Activated naive CD4-positive, alpha-beta T cell treated with anti-CD3 and anti-CD28 coated beads, Interleukin-2, amount 10 ng/mL, durations not matched to agents 7 days and 5 days (primary cell): ENCODE measurements at regions not wholly inside any gene's neighbourhood (a gene's known extent, or its start where the extent isn't known, plus 50 kb on each side); places are given as distances from the start of the nearest gene placed in this dataset.
"Not testable (repeated sequence)": the region's sequence is repeated elsewhere in the genome, so short reads cannot be mapped to it uniquely, and the experiment has no call there.

ENCODE experiments used
- CTCF ChIA-PET: fragments of 350-600 bp; sonication (Branson Sonifier 250); formaldehyde crosslinking; loops from one replicate; lab custom pipeline; 2021; ENCODE audit warnings: antibody characterized with exemption; lab: Charles Lee
- DNase-seq: peaks from one replicate; pipeline ENCODE4 v3.0.0-alpha.2; 2020
- H3K27ac Mint-ChIP-seq: one replicate; pipeline ENCODE4 v1.8.0; 2021; ENCODE audit warnings: mild to moderate bottlenecking, moderate library complexity, mixed read lengths
- H3K27me3 Mint-ChIP-seq: one replicate; pipeline ENCODE4 v1.8.0; 2021; ENCODE audit warnings: mild to moderate bottlenecking, mixed read lengths
- H3K36me3 Mint-ChIP-seq: one replicate; pipeline ENCODE4 v1.8.0; 2021; ENCODE audit warnings: mixed read lengths
- H3K4me1 Mint-ChIP-seq: one replicate; pipeline ENCODE4 v1.8.0; 2021; ENCODE audit warnings: mixed read lengths
- H3K4me3 Mint-ChIP-seq: one replicate; pipeline ENCODE4 v1.8.0; 2021; ENCODE audit warnings: mild to moderate bottlenecking, moderate library complexity, mixed read lengths
- H3K9me3 Mint-ChIP-seq: one replicate; pipeline ENCODE4 v1.8.0; 2021; ENCODE audit warnings: mixed read lengths

DNA sequence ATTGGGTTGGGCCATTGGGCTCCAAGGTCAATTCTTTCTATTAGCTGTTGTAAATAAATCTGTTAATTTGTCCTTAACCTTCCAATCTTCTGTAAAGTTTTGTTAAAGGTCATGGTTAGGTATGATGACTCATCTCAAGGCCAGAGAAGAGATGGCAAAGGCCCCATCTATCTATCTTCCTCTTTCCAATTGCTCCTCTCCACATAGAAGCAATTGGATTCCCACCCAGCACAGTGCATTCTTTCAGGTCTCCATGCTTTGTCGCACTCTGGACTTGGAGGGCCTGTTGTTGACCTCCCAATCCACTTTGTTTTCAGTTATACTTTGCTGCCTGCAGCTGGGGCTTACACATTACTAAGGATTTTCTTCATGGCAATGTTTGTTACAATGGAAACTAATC is 118.5 kb downstream of the MFAP3L start:
- Mint-ChIP-seq H3K9me3 (no peaks in the 10 kb centered on the region), H3K4me1 (no peaks in the 10 kb centered on the region), H3K27me3 (no peaks in the 10 kb centered on the region), H3K4me3 (no peak overlapping the region), H3K36me3 (no peaks in the 10 kb centered on the region), H3K27ac (no peak overlapping the region)
- CTCF ChIA-PET = no interaction called here
- DNase-seq = no peak

DNA sequence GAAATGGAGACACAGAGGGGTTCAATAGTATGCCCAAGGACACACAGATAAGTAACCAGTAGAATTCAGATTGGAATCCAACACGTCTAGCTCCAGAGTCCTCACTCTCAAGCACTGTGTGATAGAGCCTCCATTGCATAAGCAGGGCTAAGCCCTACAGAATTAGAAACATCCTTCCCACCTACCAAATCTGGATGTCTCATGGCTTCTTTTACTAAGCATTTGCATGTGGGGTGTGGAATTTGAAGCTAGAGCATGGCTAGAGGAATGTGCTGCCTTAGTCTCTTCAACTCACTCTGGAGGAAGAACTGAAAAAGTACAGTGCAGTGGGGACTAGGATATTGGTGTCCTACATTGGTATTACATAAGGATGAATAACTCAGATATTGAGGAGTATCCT is 119.4 kb downstream of the MFAP3L start:
- no peak for DNase-seq
- H3K9me3 Mint-ChIP-seq = no peaks in the 10 kb centered on the region
- no peak overlapping the region for H3K4me3 Mint-ChIP-seq
- H3K36me3 Mint-ChIP-seq = no peaks in the 10 kb centered on the region
- H3K4me1 Mint-ChIP-seq = no peaks in the 10 kb centered on the region
- no peak overlapping the region for H3K27ac Mint-ChIP-seq
- CTCF ChIA-PET = no interaction called here
- H3K27me3 Mint-ChIP-seq = no peaks in the 10 kb centered on the region

DNA sequence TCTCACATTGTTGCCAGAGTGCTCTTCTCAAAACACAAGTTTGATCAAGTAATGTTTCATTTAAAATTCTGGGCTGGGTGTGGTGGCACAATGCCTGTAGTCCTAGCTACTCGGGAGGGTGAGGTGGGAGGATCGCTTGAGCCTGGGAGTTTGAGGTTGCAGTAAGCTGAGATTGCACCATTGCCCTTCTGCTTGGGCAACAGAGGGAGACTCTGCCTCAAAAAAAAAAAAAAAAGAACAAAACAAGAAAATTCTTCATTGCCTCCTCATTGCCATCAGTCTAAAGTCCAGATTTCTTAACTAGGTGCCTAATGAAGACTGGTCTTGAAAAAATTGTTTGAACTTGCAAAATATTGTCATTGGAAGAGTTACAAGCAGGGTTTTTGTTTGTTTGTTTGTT is 120.1 kb downstream of the MFAP3L start:
- H3K27ac Mint-ChIP-seq = no peak overlapping the region
- H3K27me3 Mint-ChIP-seq = no peaks in the 10 kb centered on the region
- no peak for DNase-seq
- H3K4me3 Mint-ChIP-seq = no peak overlapping the region
- H3K4me1 Mint-ChIP-seq = no peaks in the 10 kb centered on the region
- H3K9me3 Mint-ChIP-seq = no peaks in the 10 kb centered on the region
- CTCF ChIA-PET = no interaction called here
- no peaks in the 10 kb centered on the region for H3K36me3 Mint-ChIP-seq

DNA sequence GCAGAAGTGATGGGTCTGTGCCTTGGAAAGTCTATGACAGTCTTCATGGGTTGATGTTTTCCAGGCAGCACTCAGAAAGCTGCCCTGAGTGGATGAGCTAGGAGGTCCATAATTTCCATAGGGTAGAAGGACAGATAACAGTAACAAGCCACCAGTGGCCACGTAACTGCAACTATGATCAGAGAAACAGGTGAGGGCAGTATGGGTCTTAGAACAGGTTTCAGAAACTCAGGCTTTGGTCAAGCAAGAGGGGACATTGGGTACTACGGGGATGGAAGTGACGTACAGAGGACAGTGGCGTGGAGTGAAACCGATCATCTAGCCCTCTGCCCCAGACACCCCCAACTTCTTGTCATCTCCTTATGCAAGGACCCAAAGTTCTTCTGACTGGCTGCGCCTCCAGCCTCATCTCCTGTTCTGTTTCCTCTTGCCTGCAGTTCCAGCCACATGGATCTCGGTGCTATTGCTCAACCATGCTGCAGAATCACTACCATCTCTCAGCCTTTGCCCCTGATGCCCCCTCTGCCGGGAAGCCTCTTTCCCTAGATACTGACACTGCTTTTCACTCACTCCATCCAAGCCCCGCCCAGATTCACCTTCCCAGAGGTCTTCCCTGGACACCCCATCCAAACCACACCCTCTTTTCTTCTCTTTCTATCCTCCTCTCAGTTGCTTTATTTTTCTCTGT is 123.4 kb downstream of the MFAP3L start:
- Mint-ChIP-seq H3K4me1 (no peaks in the 10 kb centered on the region), H3K36me3 (no peaks in the 10 kb centered on the region), H3K27ac (no peak overlapping the region), H3K27me3 (no peaks in the 10 kb centered on the region), H3K4me3 (no peak overlapping the region), H3K9me3 (no peaks in the 10 kb centered on the region)
- CTCF ChIA-PET = no interaction called here
- no peak for DNase-seq

DNA sequence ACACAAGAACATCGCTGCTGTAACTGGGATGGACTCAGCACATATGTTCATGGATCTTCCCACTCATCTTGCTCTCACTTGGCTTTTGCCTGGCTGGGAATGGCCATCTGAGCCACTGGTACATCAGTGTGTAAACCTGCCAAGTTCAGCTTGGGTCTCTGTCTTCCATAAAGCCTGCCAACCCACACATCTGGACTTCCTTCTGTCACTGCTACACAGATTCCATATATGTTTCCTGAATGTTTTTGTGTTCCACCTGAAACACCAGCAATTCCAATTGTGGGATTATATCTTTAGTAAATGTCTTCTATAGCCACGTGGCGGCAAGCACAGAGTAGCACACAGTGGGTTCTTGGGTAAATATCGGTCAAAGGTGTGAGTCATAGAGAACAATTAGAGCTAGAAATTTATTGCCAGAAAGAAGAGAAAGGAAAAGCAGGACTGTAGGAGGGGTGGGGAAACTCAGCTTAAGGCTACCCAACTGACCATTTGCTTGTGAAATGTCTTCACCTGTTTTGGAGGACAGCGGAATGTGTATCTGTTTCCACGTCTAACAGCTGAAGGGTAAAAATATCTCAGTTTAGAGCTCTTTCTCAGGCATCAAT is 125.9 kb downstream of the MFAP3L start:
- H3K4me3 Mint-ChIP-seq = no peak overlapping the region
- no peaks in the 10 kb centered on the region for H3K27me3 Mint-ChIP-seq
- H3K9me3 Mint-ChIP-seq = no peaks in the 10 kb centered on the region
- DNase-seq = no peak
- CTCF ChIA-PET = no interaction called here
- H3K36me3 Mint-ChIP-seq = no peaks in the 10 kb centered on the region
- H3K27ac Mint-ChIP-seq = no peak overlapping the region
- no peaks in the 10 kb centered on the region for H3K4me1 Mint-ChIP-seq

DNA sequence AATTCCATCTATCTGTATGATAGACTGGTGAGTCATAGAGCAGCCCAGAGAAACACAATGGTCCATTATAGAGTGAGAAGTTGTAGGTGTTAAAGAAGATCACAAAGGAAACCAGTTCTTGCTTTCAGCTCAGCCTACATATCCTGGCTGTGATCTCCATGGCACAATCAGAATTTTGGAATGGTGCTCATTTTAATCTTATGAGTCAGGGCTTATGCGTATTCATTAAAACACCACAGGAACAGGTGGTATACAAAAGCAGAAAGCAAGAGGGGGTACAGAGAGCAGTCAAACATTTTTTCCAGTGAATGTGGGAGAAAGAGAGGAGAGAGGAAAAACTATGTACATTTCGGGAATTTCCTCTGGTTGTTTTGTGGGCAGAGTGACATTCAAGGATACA is 126.9 kb downstream of the MFAP3L start:
- Mint-ChIP-seq H3K27ac (no peak overlapping the region), H3K4me3 (no peak overlapping the region), H3K36me3 (no peaks in the 10 kb centered on the region), H3K9me3 (no peaks in the 10 kb centered on the region), H3K4me1 (no peaks in the 10 kb centered on the region), H3K27me3 (no peaks in the 10 kb centered on the region)
- CTCF ChIA-PET = no interaction called here
- DNase-seq = no peak

DNA sequence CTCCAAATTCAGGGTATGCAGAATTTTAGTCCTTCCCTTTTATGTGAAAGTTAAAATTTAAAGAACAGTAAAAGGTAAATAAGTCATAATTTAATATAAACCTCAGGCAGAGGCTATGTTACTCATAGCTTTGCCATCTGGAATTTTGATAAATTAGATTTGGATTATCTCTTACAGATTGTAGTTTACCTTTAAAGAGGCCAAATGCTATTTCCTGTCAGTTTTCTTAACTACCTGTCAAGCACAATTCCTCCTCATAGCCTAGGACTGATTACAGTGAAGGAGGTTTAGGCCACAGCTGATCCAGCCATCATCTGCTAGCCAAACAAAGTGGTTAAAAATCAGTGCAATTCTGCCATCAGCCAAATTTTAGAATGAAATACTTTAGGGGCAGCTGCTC is 128.1 kb downstream of the MFAP3L start:
- no peak overlapping the region for H3K27ac Mint-ChIP-seq
- CTCF ChIA-PET = no interaction called here
- no peak for DNase-seq
- H3K9me3 Mint-ChIP-seq = no peaks in the 10 kb centered on the region
- no peaks in the 10 kb centered on the region for H3K4me1 Mint-ChIP-seq
- H3K36me3 Mint-ChIP-seq = no peaks in the 10 kb centered on the region
- H3K4me3 Mint-ChIP-seq = no peak overlapping the region
- H3K27me3 Mint-ChIP-seq = peaks cover under 1% of the 10 kb centered on the region

DNA sequence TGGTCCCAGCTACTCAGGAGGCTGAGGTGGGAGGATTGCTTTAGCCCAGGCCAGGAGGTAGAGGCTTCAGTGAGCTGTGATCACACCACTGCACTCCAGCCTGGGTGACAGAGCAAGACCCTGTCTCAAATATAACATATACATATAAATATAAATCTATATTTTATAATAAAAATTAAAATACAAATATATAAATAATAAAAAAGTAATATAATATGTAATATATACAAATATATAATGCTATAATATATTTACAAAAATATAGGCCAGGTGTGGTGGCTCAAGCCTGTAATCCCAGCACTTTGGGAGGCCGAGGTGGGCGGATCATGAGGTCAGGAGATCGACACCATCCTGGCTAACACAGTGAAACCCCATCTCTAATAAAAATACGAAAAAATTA is 131.4 kb downstream of the MFAP3L start:
- CTCF ChIA-PET, H3K36me3 Mint-ChIP-seq, H3K9me3 Mint-ChIP-seq, H3K4me3 Mint-ChIP-seq, H3K27ac Mint-ChIP-seq, DNase-seq, H3K4me1 Mint-ChIP-seq, H3K27me3 Mint-ChIP-seq: not testable (repeated sequence)

DNA sequence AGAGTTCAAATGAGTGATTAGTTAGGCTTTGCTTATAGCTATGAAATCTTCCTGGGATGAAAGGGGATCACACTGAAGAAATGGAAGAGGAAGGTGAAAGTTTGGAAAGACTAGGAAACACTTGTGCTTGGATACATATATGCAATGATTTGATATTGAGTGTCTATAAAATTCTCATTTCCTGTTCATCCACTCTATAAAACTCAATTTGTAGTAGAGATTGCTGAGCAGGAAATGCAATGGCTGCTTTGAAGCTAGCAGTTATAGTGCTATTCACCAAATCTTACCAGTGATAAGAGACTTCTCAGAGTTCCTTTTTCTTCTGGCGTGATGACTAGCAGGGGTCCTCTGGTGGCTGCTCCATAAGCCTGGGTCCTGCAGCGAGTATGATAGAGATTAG is 128.1 kb upstream of the HPF1 start:
- DNase-seq = no peak
- H3K9me3 Mint-ChIP-seq = no peaks in the 10 kb centered on the region
- CTCF ChIA-PET = no interaction called here
- peaks cover 4% of the 10 kb centered on the region for H3K27me3 Mint-ChIP-seq
- H3K4me3 Mint-ChIP-seq = no peak overlapping the region
- no peak overlapping the region for H3K27ac Mint-ChIP-seq
- no peaks in the 10 kb centered on the region for H3K4me1 Mint-ChIP-seq
- no peaks in the 10 kb centered on the region for H3K36me3 Mint-ChIP-seq

DNA sequence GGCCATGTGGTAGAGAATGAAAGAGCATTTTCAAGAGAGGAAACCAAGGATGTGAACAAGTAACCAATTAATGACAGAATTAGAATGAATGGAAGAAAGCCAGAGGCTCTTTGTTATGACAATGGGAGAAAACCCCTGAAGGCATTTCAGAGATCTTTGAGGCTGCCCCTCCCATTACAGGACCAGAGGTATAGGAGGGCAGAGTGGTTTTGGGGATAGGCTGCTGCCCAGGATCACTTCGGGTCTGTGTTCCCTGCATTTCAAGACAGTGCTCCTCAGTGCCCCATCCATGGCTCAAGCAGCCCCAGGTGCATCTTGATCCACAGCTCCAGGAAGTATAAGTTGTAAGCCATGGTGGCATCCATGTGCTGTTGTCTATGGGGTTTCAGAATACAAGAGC is 124.0 kb upstream of the HPF1 start:
- CTCF ChIA-PET = no interaction called here

DNA sequence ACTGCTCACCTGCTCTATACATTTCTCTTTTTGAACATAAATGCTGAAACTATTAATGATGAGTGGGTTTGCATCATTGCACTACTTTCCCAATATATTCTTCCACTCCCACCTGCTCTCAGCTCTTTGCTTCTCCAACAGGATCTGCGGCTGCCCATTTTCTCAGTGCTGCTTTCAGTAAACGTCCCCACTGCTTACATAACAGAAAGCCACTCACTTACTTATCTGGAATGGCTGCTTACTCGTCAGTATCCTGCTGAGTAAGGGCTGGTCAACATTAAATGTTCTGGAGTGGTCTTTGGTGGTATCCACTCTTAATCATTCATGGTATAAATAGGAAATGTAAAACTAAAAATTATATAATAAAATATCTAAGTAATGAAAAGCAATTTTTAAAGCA is 112.8 kb upstream of the HPF1 start:
- H3K27me3 Mint-ChIP-seq = peaks cover 4% of the 10 kb centered on the region
- H3K9me3 Mint-ChIP-seq = no peaks in the 10 kb centered on the region
- no peaks in the 10 kb centered on the region for H3K36me3 Mint-ChIP-seq
- H3K4me1 Mint-ChIP-seq = no peaks in the 10 kb centered on the region
- CTCF ChIA-PET = no interaction called here
- DNase-seq = no peak
- H3K4me3 Mint-ChIP-seq = no peak overlapping the region
- H3K27ac Mint-ChIP-seq = no peak overlapping the region

More for the DNA sequence above, 124.0 kb upstream of the HPF1 start:
- no peaks in the 10 kb centered on the region for H3K36me3 Mint-ChIP-seq
- H3K27ac Mint-ChIP-seq = no peak overlapping the region
- no peak overlapping the region for H3K4me3 Mint-ChIP-seq
- DNase-seq = no peak
- H3K27me3 Mint-ChIP-seq = peaks cover 4% of the 10 kb centered on the region
- H3K4me1 Mint-ChIP-seq = no peaks in the 10 kb centered on the region
- H3K9me3 Mint-ChIP-seq = no peaks in the 10 kb centered on the region

DNA sequence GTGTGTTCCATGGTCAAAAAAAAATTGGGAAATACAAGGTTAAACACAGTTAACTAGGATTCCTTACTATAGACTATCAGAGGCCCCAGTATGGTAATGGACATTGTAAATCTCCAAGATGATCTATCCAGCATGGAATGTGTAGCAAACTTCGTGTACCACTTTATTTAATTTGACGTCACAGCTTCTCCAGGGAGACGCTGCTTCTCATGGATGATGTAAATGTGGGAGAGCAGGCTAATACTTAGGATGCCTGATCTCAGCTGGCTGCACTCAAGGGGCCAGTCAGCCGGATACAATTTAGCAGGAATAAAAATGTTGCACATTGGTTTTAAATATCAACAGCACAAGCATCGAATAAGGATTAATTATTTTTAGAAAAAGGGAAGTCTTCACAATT is 111.7 kb upstream of the HPF1 start:
- Mint-ChIP-seq H3K9me3 (no peaks in the 10 kb centered on the region), H3K27me3 (peaks cover 4% of the 10 kb centered on the region), H3K4me3 (no peak overlapping the region), H3K36me3 (no peaks in the 10 kb centered on the region), H3K4me1 (no peaks in the 10 kb centered on the region), H3K27ac (no peak overlapping the region)
- DNase-seq = no peak
- CTCF ChIA-PET = no interaction called here

DNA sequence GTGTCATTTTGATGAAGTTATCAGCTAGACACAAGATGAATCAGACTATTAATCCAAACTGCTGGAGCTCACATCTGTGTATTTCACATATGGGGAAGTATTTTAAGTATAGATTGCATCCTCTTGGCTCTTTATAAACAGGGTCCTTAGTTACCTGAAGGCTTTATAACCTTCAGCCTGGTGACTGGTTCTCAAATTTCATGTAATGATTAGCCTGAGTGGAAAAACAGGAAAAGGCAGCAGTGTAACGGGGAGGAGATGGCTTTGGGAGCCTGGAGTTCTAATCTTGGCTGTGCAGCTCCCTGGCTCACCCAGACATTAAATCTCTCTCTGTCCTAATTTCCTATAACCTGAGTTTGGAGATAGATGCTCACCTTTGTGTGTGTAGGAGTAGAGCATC is 103.8 kb upstream of the HPF1 start:
- H3K27me3 Mint-ChIP-seq = peaks cover 4% of the 10 kb centered on the region
- H3K4me1 Mint-ChIP-seq = no peaks in the 10 kb centered on the region
- H3K4me3 Mint-ChIP-seq = no peak overlapping the region
- no peak overlapping the region for H3K27ac Mint-ChIP-seq
- no peaks in the 10 kb centered on the region for H3K9me3 Mint-ChIP-seq
- H3K36me3 Mint-ChIP-seq = no peaks in the 10 kb centered on the region
- no peak for DNase-seq
- CTCF ChIA-PET = no interaction called here

DNA sequence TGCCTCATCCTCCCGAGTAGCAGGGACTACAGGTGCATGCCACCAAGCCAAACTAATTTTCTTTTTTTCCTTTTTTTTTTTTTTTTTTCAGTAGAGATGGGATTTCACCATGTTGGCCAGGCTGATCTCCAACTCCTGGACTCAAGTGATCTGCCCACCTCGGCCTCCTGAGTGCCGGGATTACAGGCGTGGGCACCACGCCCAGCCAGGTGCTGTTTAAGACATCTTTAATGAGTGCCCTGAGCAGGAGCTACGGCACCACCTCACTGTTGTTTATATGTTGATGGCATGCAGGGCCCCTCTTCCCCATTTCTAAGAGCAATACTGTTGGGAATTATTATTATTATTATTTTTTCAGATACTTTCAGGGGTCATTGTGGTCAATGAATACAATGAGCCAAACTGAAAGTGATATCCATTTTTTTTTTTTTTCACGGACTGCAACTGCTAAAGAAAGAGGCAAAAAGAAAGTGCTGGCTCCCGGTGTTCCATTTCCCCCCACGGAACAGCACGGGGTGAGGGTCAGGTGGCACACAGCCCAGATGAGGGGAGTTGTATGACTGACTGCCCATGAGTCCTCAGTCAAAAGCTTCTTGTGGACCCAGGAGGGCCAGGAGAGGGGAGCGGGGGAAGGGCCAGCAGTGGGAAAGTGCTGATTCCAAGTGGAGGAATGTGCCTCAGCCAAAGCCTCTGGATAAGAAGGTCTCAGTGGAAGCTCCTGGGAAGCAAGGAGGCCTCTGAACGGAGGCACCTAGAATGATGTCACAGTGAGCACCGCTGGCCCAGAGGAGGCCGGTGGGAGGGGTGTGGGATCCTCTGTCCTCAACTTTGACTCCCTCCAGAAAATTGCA is 101.8 kb upstream of the HPF1 start:
- Mint-ChIP-seq H3K27ac (no peak overlapping the region), H3K9me3 (no peaks in the 10 kb centered on the region)
- CTCF ChIA-PET = no interaction called here

DNA sequence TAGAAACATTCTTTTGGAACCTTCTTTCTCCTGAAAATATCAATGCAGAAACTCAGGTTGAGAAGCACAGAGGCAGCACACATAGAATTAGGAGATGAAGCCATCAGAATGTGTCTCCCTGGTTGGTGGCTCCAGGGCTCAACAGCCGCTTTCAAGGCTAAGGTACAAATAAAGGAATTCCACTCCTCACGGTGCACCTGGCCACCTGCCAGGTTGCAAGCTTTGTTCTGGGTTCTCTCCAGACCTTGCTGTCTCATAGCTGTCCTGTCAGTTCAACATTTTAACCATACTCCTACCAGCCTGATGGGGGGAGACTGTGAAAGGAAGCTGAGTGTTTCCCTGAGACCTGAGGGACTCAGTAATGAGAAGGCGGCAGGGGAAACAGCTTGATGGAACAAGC is 96.3 kb upstream of the HPF1 start:
- H3K27ac Mint-ChIP-seq = no peak overlapping the region
- H3K27me3 Mint-ChIP-seq = no peaks in the 10 kb centered on the region
- H3K9me3 Mint-ChIP-seq = no peaks in the 10 kb centered on the region
- no peak for DNase-seq
- no peaks in the 10 kb centered on the region for H3K4me1 Mint-ChIP-seq
- no peaks in the 10 kb centered on the region for H3K36me3 Mint-ChIP-seq
- CTCF ChIA-PET = no interaction called here
- H3K4me3 Mint-ChIP-seq = no peak overlapping the region

More for the DNA sequence above, 101.8 kb upstream of the HPF1 start:
- Mint-ChIP-seq H3K4me1 (no peaks in the 10 kb centered on the region), H3K4me3 (no peak overlapping the region), H3K36me3 (no peaks in the 10 kb centered on the region), H3K27me3 (peaks cover 4% of the 10 kb centered on the region)
- no peak for DNase-seq
